ENCODE measurements at regions not wholly inside any gene's neighbourhood (a gene's known extent, or its start where the extent isn't known, plus 50 kb on each side); places are given as distances from the start of the nearest gene placed in this dataset.

GRCh38 chr3:6125520-6125919 lies 735.4 kb upstream of the GRM7 start:
- DNase-seq = no peak

- DNase-seq = no peak
Measured at GRCh38 chr3:6132684-6133432, 728.1 kb upstream of the GRM7 start.

GRCh38 chr3:6142707-6143106 lies 718.2 kb upstream of the GRM7 start:
- no peak for DNase-seq

- DNase-seq = no peak
Measured at GRCh38 chr3:6147883-6148282, 713.0 kb upstream of the GRM7 start.

GRCh38 chr3:6155650-6156338 lies 705.1 kb upstream of the GRM7 start:
- DNase-seq = no peak

- DNase-seq = no peak
Measured at GRCh38 chr3:6165951-6166350, 695.0 kb upstream of the GRM7 start.

- no peak for DNase-seq
Measured at GRCh38 chr3:6168256-6168655, 692.7 kb upstream of the GRM7 start.

GRCh38 chr3:6172871-6173642 lies 687.9 kb upstream of the GRM7 start:
- no peak for DNase-seq

GRCh38 chr3:6177417-6177816 lies 683.5 kb upstream of the GRM7 start:
- no peak for DNase-seq

GRCh38 chr3:6179761-6180160 lies 681.2 kb upstream of the GRM7 start:
- no peak for DNase-seq

GRCh38 chr3:6180171-6180570 lies 680.7 kb upstream of the GRM7 start:
- no peak for DNase-seq

- DNase-seq = no peak
Measured at GRCh38 chr3:6182476-6182875, 678.4 kb upstream of the GRM7 start.

GRCh38 chr3:6182909-6183308 lies 678.0 kb upstream of the GRM7 start:
- no peak for DNase-seq

GRCh38 chr3:6189384-6189783 lies 671.5 kb upstream of the GRM7 start:
- no peak for DNase-seq

- DNase-seq = no peak
Measured at GRCh38 chr3:6204891-6205290, 656.0 kb upstream of the GRM7 start.

GRCh38 chr3:6216135-6217026 lies 644.5 kb upstream of the GRM7 start:
- DNase-seq = no peak

- DNase-seq = no peak
Measured at GRCh38 chr3:6220447-6220846, 640.5 kb upstream of the GRM7 start.

- no peak for DNase-seq
Measured at GRCh38 chr3:6222069-6222468, 638.8 kb upstream of the GRM7 start.

- DNase-seq = no peak
Measured at GRCh38 chr3:6223572-6223971, 637.3 kb upstream of the GRM7 start.

- DNase-seq = no peak
Measured at GRCh38 chr3:6228958-6229683, 631.8 kb upstream of the GRM7 start.

- DNase-seq = no peak
Measured at GRCh38 chr3:6229778-6230410, 631.0 kb upstream of the GRM7 start.

- DNase-seq = no peak
Measured at GRCh38 chr3:6242104-6242503, 618.8 kb upstream of the GRM7 start.
